ENCODE measurements at regions not wholly inside any gene's neighbourhood (a gene's known extent, or its start where the extent isn't known, plus 50 kb on each side); places are given as distances from the start of the nearest gene placed in this dataset.

DNA sequence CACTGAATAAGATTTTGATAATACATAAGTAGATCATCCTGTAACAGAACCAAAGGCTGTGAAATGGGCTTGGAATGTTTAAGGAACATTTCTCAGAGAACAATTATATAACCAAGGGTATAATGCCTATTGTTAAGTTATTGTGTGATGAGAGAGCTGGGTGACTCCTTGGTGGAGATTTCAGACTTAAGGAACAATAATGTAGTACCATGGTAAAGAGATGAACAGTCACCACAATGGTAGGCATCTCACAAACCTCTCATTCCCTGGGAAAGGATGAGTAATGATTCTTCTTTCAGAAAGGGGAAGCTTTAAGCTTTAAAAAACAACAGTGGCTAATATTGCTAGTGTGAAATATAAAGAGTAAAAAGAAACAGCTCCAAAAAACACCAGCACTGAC, 147.4 kb downstream of the TRIM36 start:
- Histone ChIP-seq H3K4me1 (ENCODE audit: insufficient read depth, low read length) (no peaks in the 10 kb centered on the region), H3K9me3 (ENCODE audit: low read depth, low read length) (no peaks in the 10 kb centered on the region), H3K4me3 (ENCODE audit: insufficient read depth, low read length) (no peak overlapping the region), H3K36me3 (ENCODE audit: insufficient read depth, low read length) (no peaks in the 10 kb centered on the region), H3K27ac (ENCODE audit: low read depth, low read length) (no peak overlapping the region), H2AFZ (ENCODE audit: low read length) (no peak overlapping the region), H3K79me2 (ENCODE audit: insufficient read depth, low read length) (no peaks in the 10 kb centered on the region), H3K4me2 (ENCODE audit: insufficient read depth, low read length) (no peak overlapping the region), H4K20me1 (ENCODE audit: insufficient read depth, low read length) (no peaks in the 10 kb centered on the region), H3K27me3 (ENCODE audit: insufficient read depth, low read length) (no peaks in the 10 kb centered on the region)
- TF ChIP-seq CTCF (IDR thresholded peaks at IDR 0.05; ENCODE audit: extremely low read depth, low read depth, low read length), result no peak
- DNase-seq (ENCODE audit: insufficient read length, low spot score, missing footprints), result no peak

DNA sequence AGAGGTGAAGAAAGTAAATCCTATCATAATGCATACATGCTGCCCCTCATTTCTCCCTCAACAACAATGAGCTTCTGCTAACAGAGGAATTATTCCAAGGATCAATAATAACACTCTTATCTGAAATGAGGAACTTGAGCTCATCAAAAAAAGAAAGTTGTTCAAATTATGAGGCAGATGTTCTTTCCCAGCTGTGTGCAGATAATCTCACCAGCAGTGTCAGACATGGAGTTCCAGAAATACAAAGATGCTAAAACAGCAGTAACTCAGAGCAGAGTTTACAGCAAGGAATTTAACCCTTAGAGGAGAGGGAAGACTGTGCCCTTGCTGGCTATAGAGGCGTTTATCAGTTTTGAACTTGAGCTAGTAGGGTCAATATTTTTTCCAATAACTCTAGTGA, 153.1 kb downstream of the TRIM36 start:
- Histone ChIP-seq H3K9me3 (ENCODE audit: low read depth, low read length) (no peaks in the 10 kb centered on the region), H4K20me1 (ENCODE audit: insufficient read depth, low read length) (no peaks in the 10 kb centered on the region), H3K79me2 (ENCODE audit: insufficient read depth, low read length) (no peaks in the 10 kb centered on the region), H3K4me1 (ENCODE audit: insufficient read depth, low read length) (no peaks in the 10 kb centered on the region), H2AFZ (ENCODE audit: low read length) (no peak overlapping the region), H3K36me3 (ENCODE audit: insufficient read depth, low read length) (no peaks in the 10 kb centered on the region), H3K4me2 (ENCODE audit: insufficient read depth, low read length) (no peak overlapping the region), H3K27me3 (ENCODE audit: insufficient read depth, low read length) (no peaks in the 10 kb centered on the region), H3K4me3 (ENCODE audit: insufficient read depth, low read length) (no peak overlapping the region), H3K27ac (ENCODE audit: low read depth, low read length) (no peak overlapping the region)
- no peak for DNase-seq (ENCODE audit: insufficient read length, low spot score, missing footprints)
- TF ChIP-seq CTCF (IDR thresholded peaks at IDR 0.05; ENCODE audit: extremely low read depth, low read depth, low read length), result no peak

- no peak for TF ChIP-seq CTCF (IDR thresholded peaks at IDR 0.05; ENCODE audit: extremely low read depth, low read depth, low read length)
- no peaks in the 10 kb centered on the region for H3K4me1 ChIP-seq (ENCODE audit: insufficient read depth, low read length)
- no peaks in the 10 kb centered on the region for H3K36me3 ChIP-seq (ENCODE audit: insufficient read depth, low read length)
- H3K79me2 ChIP-seq (ENCODE audit: insufficient read depth, low read length), result no peaks in the 10 kb centered on the region
- H2AFZ ChIP-seq (ENCODE audit: low read length), result no peak overlapping the region
- no peaks in the 10 kb centered on the region for H4K20me1 ChIP-seq (ENCODE audit: insufficient read depth, low read length)
- no peak overlapping the region for H3K27ac ChIP-seq (ENCODE audit: low read depth, low read length)
- no peaks in the 10 kb centered on the region for H3K9me3 ChIP-seq (ENCODE audit: low read depth, low read length)
- no peaks in the 10 kb centered on the region for H3K27me3 ChIP-seq (ENCODE audit: insufficient read depth, low read length)
- DNase-seq (ENCODE audit: insufficient read length, low spot score, missing footprints), result peak; percentile 6
- H3K4me3 ChIP-seq (ENCODE audit: insufficient read depth, low read length), result no peak overlapping the region
- no peak overlapping the region for H3K4me2 ChIP-seq (ENCODE audit: insufficient read depth, low read length)
These were observed 170.5 kb downstream of the TRIM36 start for GRCh38 chr5:114999176-114999575.

DNA sequence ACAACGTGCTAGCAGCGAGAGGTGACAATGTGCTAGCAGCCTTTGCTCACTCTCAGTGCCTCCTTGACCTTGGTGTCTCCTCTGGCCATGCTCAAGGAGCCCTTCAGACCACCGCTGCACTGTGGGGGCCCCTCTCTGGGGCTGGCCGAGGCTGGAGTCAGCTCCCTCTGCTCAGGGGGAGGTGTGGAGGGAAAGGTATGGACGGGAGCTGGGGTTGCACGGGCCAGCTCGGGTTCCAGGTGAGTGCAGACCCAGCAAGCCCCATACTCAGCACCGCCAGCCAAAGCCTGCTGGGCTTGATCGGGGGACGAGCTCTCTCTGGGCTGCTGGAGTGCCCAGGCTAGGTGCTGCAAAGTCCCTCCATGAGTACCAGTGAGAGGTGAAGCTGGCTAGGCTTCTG, 180.2 kb downstream of the TRIM36 start:
- Histone ChIP-seq H3K4me1 (ENCODE audit: insufficient read depth, low read length) (no peaks in the 10 kb centered on the region), H3K36me3 (ENCODE audit: insufficient read depth, low read length) (no peaks in the 10 kb centered on the region), H3K79me2 (ENCODE audit: insufficient read depth, low read length) (no peaks in the 10 kb centered on the region), H4K20me1 (ENCODE audit: insufficient read depth, low read length) (no peaks in the 10 kb centered on the region), H2AFZ (ENCODE audit: low read length) (no peak overlapping the region), H3K4me3 (ENCODE audit: insufficient read depth, low read length) (no peak overlapping the region), H3K9me3 (ENCODE audit: low read depth, low read length) (no peaks in the 10 kb centered on the region), H3K4me2 (ENCODE audit: insufficient read depth, low read length) (no peak overlapping the region), H3K27me3 (ENCODE audit: insufficient read depth, low read length) (no peaks in the 10 kb centered on the region), H3K27ac (ENCODE audit: low read depth, low read length) (no peak overlapping the region)
- DNase-seq (ENCODE audit: insufficient read length, low spot score, missing footprints), result peak; percentile 61
- no peak for TF ChIP-seq CTCF (IDR thresholded peaks at IDR 0.05; ENCODE audit: extremely low read depth, low read depth, low read length)

Measured in osteoblast (primary cell).